ENCODE measurements at regions not wholly inside any gene's neighbourhood (a gene's known extent, or its start where the extent isn't known, plus 50 kb on each side); places are given as distances from the start of the nearest gene placed in this dataset.

GRCh38 chr22:27431081-27431480, 370.5 kb downstream of the MN1 start:
- H3K9me3 Mint-ChIP-seq, result peaks cover 15% of the 10 kb centered on the region
- no peak overlapping the region for H3K4me3 Mint-ChIP-seq
- no peak for ATAC-seq (replicated peaks)
- no peak overlapping the region for H3K27ac Mint-ChIP-seq
- no peaks in the 10 kb centered on the region for H3K4me1 Mint-ChIP-seq
- peaks cover 11% of the 10 kb centered on the region for H3K27me3 Mint-ChIP-seq
- H3K36me3 Mint-ChIP-seq (ENCODE audit: low read depth), result no peaks in the 10 kb centered on the region

GRCh38 chr22:27431896-27432295, 369.7 kb downstream of the MN1 start:
- no peak overlapping the region for H3K27ac Mint-ChIP-seq
- peaks cover 15% of the 10 kb centered on the region for H3K9me3 Mint-ChIP-seq
- ATAC-seq (replicated peaks), result no peak
- no peaks in the 10 kb centered on the region for H3K36me3 Mint-ChIP-seq (ENCODE audit: low read depth)
- no peaks in the 10 kb centered on the region for H3K4me1 Mint-ChIP-seq
- peaks cover 11% of the 10 kb centered on the region for H3K27me3 Mint-ChIP-seq
- no peak overlapping the region for H3K4me3 Mint-ChIP-seq

GRCh38 chr22:27433099-27433498, 368.5 kb downstream of the MN1 start:
- Mint-ChIP-seq H3K4me1 (no peaks in the 10 kb centered on the region), H3K27me3 (peaks cover 6% of the 10 kb centered on the region), H3K9me3 (peaks cover 10% of the 10 kb centered on the region), H3K4me3 (no peak overlapping the region), H3K27ac (no peak overlapping the region), H3K36me3 (ENCODE audit: low read depth) (no peaks in the 10 kb centered on the region)
- no peak for ATAC-seq (replicated peaks)

- Mint-ChIP-seq H3K36me3 (ENCODE audit: low read depth) (no peaks in the 10 kb centered on the region), H3K9me3 (peaks cover 6% of the 10 kb centered on the region), H3K27me3 (peaks cover 2% of the 10 kb centered on the region), H3K4me3 (no peak overlapping the region), H3K27ac (no peak overlapping the region), H3K4me1 (no peaks in the 10 kb centered on the region)
- no peak for ATAC-seq (replicated peaks)
Observed at GRCh38 chr22:27433585-27434190, 367.9 kb downstream of the MN1 start.

- ATAC-seq (replicated peaks), result no peak
- no peaks in the 10 kb centered on the region for H3K36me3 Mint-ChIP-seq (ENCODE audit: low read depth)
Observed at GRCh38 chr22:27434898-27435297, 366.7 kb downstream of the MN1 start.

GRCh38 chr22:27435844-27436576, 365.5 kb downstream of the MN1 start:
- peaks cover 7% of the 10 kb centered on the region for H3K27me3 Mint-ChIP-seq
- no peak overlapping the region for H3K4me3 Mint-ChIP-seq
- H3K9me3 Mint-ChIP-seq, result peaks cover 6% of the 10 kb centered on the region
- no peak overlapping the region for H3K27ac Mint-ChIP-seq
- H3K36me3 Mint-ChIP-seq (ENCODE audit: low read depth), result no peaks in the 10 kb centered on the region
- ATAC-seq (replicated peaks), result no peak
- no peaks in the 10 kb centered on the region for H3K4me1 Mint-ChIP-seq

More at GRCh38 chr22:27434898-27435297, 366.7 kb downstream of the MN1 start:
- Mint-ChIP-seq H3K27ac (no peak overlapping the region), H3K9me3 (peaks cover 6% of the 10 kb centered on the region), H3K4me1 (no peaks in the 10 kb centered on the region), H3K27me3 (peaks cover 7% of the 10 kb centered on the region), H3K4me3 (no peak overlapping the region)

GRCh38 chr22:27436591-27436990, 365.0 kb downstream of the MN1 start:
- Mint-ChIP-seq H3K9me3 (peaks cover 6% of the 10 kb centered on the region), H3K36me3 (ENCODE audit: low read depth) (no peaks in the 10 kb centered on the region), H3K27ac (no peak overlapping the region), H3K4me1 (no peaks in the 10 kb centered on the region), H3K4me3 (no peak overlapping the region), H3K27me3 (peaks cover 7% of the 10 kb centered on the region)
- no peak for ATAC-seq (replicated peaks)

- peaks cover 3% of the 10 kb centered on the region for H3K9me3 Mint-ChIP-seq
- no peak overlapping the region for H3K27ac Mint-ChIP-seq
Observed at GRCh38 chr22:27437570-27437969, 364.0 kb downstream of the MN1 start.

GRCh38 chr22:27438271-27438980, 363.1 kb downstream of the MN1 start:
- no peaks in the 10 kb centered on the region for H3K9me3 Mint-ChIP-seq
- peaks cover 7% of the 10 kb centered on the region for H3K27me3 Mint-ChIP-seq
- no peak overlapping the region for H3K4me3 Mint-ChIP-seq
- H3K36me3 Mint-ChIP-seq (ENCODE audit: low read depth), result no peaks in the 10 kb centered on the region
- no peaks in the 10 kb centered on the region for H3K4me1 Mint-ChIP-seq
- H3K27ac Mint-ChIP-seq, result no peak overlapping the region
- no peak for ATAC-seq (replicated peaks)

More at GRCh38 chr22:27437570-27437969, 364.0 kb downstream of the MN1 start:
- no peaks in the 10 kb centered on the region for H3K36me3 Mint-ChIP-seq (ENCODE audit: low read depth)
- peaks cover 7% of the 10 kb centered on the region for H3K27me3 Mint-ChIP-seq
- no peak overlapping the region for H3K4me3 Mint-ChIP-seq
- ATAC-seq (replicated peaks), result no peak
- no peaks in the 10 kb centered on the region for H3K4me1 Mint-ChIP-seq

GRCh38 chr22:27439131-27439530, 362.4 kb downstream of the MN1 start:
- H3K4me1 Mint-ChIP-seq, result no peaks in the 10 kb centered on the region
- no peaks in the 10 kb centered on the region for H3K36me3 Mint-ChIP-seq (ENCODE audit: low read depth)
- ATAC-seq (replicated peaks), result no peak
- H3K9me3 Mint-ChIP-seq, result no peaks in the 10 kb centered on the region
- peaks cover 7% of the 10 kb centered on the region for H3K27me3 Mint-ChIP-seq
- no peak overlapping the region for H3K27ac Mint-ChIP-seq
- H3K4me3 Mint-ChIP-seq, result no peak overlapping the region

GRCh38 chr22:27440304-27440865, 361.2 kb downstream of the MN1 start:
- Mint-ChIP-seq H3K27me3 (peaks cover 7% of the 10 kb centered on the region), H3K36me3 (ENCODE audit: low read depth) (no peaks in the 10 kb centered on the region), H3K4me1 (no peaks in the 10 kb centered on the region), H3K27ac (no peak overlapping the region), H3K4me3 (no peak overlapping the region), H3K9me3 (no peaks in the 10 kb centered on the region)
- ATAC-seq (replicated peaks), result no peak

GRCh38 chr22:27441706-27442475, 359.7 kb downstream of the MN1 start:
- Mint-ChIP-seq H3K4me1 (no peaks in the 10 kb centered on the region), H3K27ac (no peak overlapping the region), H3K36me3 (ENCODE audit: low read depth) (no peaks in the 10 kb centered on the region), H3K4me3 (no peak overlapping the region), H3K9me3 (no peaks in the 10 kb centered on the region), H3K27me3 (peaks cover 7% of the 10 kb centered on the region)
- ATAC-seq (replicated peaks), result no peak

GRCh38 chr22:27443306-27443705, 358.2 kb downstream of the MN1 start:
- no peak overlapping the region for H3K27ac Mint-ChIP-seq
- no peaks in the 10 kb centered on the region for H3K4me1 Mint-ChIP-seq
- peaks cover 7% of the 10 kb centered on the region for H3K27me3 Mint-ChIP-seq
- no peaks in the 10 kb centered on the region for H3K36me3 Mint-ChIP-seq (ENCODE audit: low read depth)
- H3K4me3 Mint-ChIP-seq, result no peak overlapping the region
- H3K9me3 Mint-ChIP-seq, result no peaks in the 10 kb centered on the region
- ATAC-seq (replicated peaks), result no peak

GRCh38 chr22:27445881-27446280, 355.7 kb downstream of the MN1 start:
- no peak for ATAC-seq (replicated peaks)
- Mint-ChIP-seq H3K27me3 (no peaks in the 10 kb centered on the region), H3K4me1 (no peaks in the 10 kb centered on the region), H3K4me3 (no peak overlapping the region), H3K9me3 (no peaks in the 10 kb centered on the region), H3K36me3 (ENCODE audit: low read depth) (no peaks in the 10 kb centered on the region), H3K27ac (no peak overlapping the region)
